ENCODE measurements at regions not wholly inside any gene's neighbourhood (a gene's known extent, or its start where the extent isn't known, plus 50 kb on each side); places are given as distances from the start of the nearest gene placed in this dataset.

DNA sequence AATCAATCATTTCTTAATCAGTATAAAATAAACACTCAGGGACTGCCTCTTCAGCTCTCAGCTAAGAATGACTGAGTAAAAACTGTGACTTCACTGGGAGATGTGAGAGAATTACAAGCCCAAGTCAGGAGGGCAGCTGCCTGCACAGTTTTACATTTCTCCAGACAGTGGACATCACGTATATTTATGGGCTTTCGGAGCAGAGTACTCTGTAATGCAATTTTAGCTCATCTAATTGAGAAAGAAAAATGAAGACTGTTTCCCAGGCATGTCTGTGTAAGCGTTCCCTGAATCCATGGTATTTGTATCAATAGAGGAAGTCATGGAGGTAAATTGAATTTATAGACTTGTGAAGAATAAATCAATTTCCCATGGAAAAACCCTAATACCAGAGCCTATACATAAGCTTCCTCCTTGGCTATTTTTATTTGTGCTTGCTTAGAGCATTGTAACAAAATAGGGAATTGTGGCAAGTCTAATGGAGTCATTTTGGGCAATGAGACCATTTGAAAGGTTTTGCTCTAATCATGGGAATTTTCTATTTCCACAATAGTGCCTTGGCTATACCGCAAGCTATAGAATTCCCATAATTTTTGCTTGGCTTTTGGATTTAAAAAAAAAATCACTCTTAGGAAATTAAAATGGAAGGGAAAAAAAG is 87.2 kb downstream of the SLC5A7 start:
- TF ChIP-seq EZH2 (IDR thresholded peaks at IDR 0.05; ENCODE audit: low read depth, unreplicated experiment) (no peak), ZNF331 (CRISPR knock-in tag; IDR thresholded peaks at IDR 0.05; ENCODE audit: low read depth) (no peak), STAT1 (IDR thresholded peaks at IDR 0.05; ENCODE audit: unreplicated experiment) (no peak)
- TF ChIP-seq, protein P1, sequence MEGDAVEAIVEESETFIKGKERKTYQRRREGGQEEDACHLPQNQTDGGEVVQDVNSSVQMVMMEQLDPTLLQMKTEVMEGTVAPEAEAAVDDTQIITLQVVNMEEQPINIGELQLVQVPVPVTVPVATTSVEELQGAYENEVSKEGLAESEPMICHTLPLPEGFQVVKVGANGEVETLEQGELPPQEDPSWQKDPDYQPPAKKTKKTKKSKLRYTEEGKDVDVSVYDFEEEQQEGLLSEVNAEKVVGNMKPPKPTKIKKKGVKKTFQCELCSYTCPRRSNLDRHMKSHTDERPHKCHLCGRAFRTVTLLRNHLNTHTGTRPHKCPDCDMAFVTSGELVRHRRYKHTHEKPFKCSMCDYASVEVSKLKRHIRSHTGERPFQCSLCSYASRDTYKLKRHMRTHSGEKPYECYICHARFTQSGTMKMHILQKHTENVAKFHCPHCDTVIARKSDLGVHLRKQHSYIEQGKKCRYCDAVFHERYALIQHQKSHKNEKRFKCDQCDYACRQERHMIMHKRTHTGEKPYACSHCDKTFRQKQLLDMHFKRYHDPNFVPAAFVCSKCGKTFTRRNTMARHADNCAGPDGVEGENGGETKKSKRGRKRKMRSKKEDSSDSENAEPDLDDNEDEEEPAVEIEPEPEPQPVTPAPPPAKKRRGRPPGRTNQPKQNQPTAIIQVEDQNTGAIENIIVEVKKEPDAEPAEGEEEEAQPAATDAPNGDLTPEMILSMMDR (conservative IDR thresholded peaks at IDR 0.05; ENCODE audit: low read depth in 2 of 2): no peak
